HG03469 (cell line): ENCODE measurements at regions not wholly inside any gene's neighbourhood (a gene's known extent, or its start where the extent isn't known, plus 50 kb on each side); places are given as distances from the start of the nearest gene placed in this dataset.

ENCODE experiments used
- ATAC-seq: cut with Tn5 transposase; IDR thresholded peaks from one replicate; pipeline ENCODE4 v1.9.1; 2021; ENCODE audit warnings: mild to moderate bottlenecking, moderate library complexity, moderate number of reproducible peaks; ENCODE audit not compliant: unreplicated experiment

GRCh38 chr3:72381584-72381983 is 466.7 kb downstream of the SHQ1 start:
- ATAC-seq, result no peak

- no peak for ATAC-seq
Measured at GRCh38 chr3:72380711-72381493, 467.3 kb downstream of the SHQ1 start.

GRCh38 chr3:72380193-72380592 is 468.1 kb downstream of the SHQ1 start:
- ATAC-seq, result no peak

GRCh38 chr3:72379500-72380187 is 468.6 kb downstream of the SHQ1 start:
- no peak for ATAC-seq

- no peak for ATAC-seq
Measured at GRCh38 chr3:72378287-72378686, 470.0 kb downstream of the SHQ1 start.

GRCh38 chr3:72376956-72377710 is 471.1 kb downstream of the SHQ1 start:
- ATAC-seq, result no peak

- ATAC-seq, result peak; percentile 45
Measured at GRCh38 chr3:72375237-72376076, 472.8 kb downstream of the SHQ1 start.

GRCh38 chr3:72373139-72373538 is 475.1 kb downstream of the SHQ1 start:
- ATAC-seq, result no peak

- ATAC-seq, result no peak
Measured at GRCh38 chr3:72372161-72372560, 476.1 kb downstream of the SHQ1 start.

- ATAC-seq, result no peak
Measured at GRCh38 chr3:72371431-72371830, 476.8 kb downstream of the SHQ1 start.

- ATAC-seq, result no peak
Measured at GRCh38 chr3:72370947-72371346, 477.3 kb downstream of the SHQ1 start.

GRCh38 chr3:72369681-72370080 is 478.6 kb downstream of the SHQ1 start:
- no peak for ATAC-seq

GRCh38 chr3:72368331-72368975 is 479.8 kb downstream of the SHQ1 start:
- ATAC-seq, result no peak

GRCh38 chr3:72361990-72362389 is 486.3 kb downstream of the SHQ1 start:
- no peak for ATAC-seq

- no peak for ATAC-seq
Measured at GRCh38 chr3:72359743-72360142, 488.5 kb downstream of the SHQ1 start.

GRCh38 chr3:72355168-72355567 is 493.1 kb downstream of the SHQ1 start:
- no peak for ATAC-seq

GRCh38 chr3:72354486-72354885 is 493.8 kb downstream of the SHQ1 start:
- ATAC-seq, result no peak

- no peak for ATAC-seq
Measured at GRCh38 chr3:72353236-72354128, 494.8 kb downstream of the SHQ1 start.

- no peak for ATAC-seq
Measured at GRCh38 chr3:72352176-72352575, 496.1 kb downstream of the SHQ1 start.
